ENCODE measurements at regions not wholly inside any gene's neighbourhood (a gene's known extent, or its start where the extent isn't known, plus 50 kb on each side); places are given as distances from the start of the nearest gene placed in this dataset.

DNA sequence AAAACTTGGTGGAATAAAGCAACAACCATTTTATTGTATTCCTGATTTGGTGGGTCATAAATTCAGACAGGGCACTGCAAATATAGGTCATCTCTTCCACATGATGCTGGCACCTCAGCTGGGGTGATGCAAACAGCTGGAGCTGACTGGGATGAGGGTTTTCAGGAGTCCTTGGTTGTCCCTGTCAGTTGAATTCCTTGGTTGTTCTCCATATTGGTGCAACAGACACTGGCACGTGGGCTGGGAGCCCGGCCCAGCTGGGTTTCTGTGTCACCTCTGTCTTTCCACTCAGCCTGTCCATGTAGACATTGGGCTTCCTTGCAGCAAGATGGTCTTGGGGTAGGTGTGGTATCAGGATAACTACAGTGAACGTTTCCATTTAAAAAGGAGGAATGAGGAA lies 518.0 kb upstream of the MEF2C start:
- TF ChIP-seq, protein P1, sequence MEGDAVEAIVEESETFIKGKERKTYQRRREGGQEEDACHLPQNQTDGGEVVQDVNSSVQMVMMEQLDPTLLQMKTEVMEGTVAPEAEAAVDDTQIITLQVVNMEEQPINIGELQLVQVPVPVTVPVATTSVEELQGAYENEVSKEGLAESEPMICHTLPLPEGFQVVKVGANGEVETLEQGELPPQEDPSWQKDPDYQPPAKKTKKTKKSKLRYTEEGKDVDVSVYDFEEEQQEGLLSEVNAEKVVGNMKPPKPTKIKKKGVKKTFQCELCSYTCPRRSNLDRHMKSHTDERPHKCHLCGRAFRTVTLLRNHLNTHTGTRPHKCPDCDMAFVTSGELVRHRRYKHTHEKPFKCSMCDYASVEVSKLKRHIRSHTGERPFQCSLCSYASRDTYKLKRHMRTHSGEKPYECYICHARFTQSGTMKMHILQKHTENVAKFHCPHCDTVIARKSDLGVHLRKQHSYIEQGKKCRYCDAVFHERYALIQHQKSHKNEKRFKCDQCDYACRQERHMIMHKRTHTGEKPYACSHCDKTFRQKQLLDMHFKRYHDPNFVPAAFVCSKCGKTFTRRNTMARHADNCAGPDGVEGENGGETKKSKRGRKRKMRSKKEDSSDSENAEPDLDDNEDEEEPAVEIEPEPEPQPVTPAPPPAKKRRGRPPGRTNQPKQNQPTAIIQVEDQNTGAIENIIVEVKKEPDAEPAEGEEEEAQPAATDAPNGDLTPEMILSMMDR (IDR thresholded peaks at IDR 0.05): no peak
- TF ChIP-seq POLR2A (IDR thresholded peaks at IDR 0.05): no peak
